Trophoblast cell (in vitro differentiated cells and primary cell): ENCODE measurements at regions not wholly inside any gene's neighbourhood (a gene's known extent, or its start where the extent isn't known, plus 50 kb on each side); places are given as distances from the start of the nearest gene placed in this dataset.

Source experiments
- DNase-seq, 2 donors: peaks; one replicate each; pipeline ENCODE4 v3.0.0-alpha.2; 2016
- H2AFZ ChIP-seq: 2 replicates; pipeline ENCODE4 v1.6.1; 2013; ENCODE audit warnings: low read length, moderate library complexity, mild to moderate bottlenecking; ENCODE audit not compliant: insufficient read depth, poor library complexity
- H2AK5ac ChIP-seq: 2 replicates; pipeline ENCODE4 v1.6.1; 2013; ENCODE audit warnings: mild to moderate bottlenecking, low read length
- H2BK120ac ChIP-seq: 2 replicates; pipeline ENCODE4 v1.6.1; 2013; ENCODE audit warnings: low read length, mild to moderate bottlenecking, moderate library complexity; ENCODE audit not compliant: insufficient read depth, poor library complexity
- H2BK12ac ChIP-seq: 2 replicates; pipeline ENCODE4 v1.6.1; 2013; ENCODE audit warnings: mild to moderate bottlenecking, low read length, moderate library complexity
- H2BK5ac ChIP-seq: 2 replicates; pipeline ENCODE4 v1.6.1; 2013; ENCODE audit warnings: low read length, low read depth, moderate library complexity, mild to moderate bottlenecking; ENCODE audit not compliant: poor library complexity
- H3K14ac ChIP-seq: 2 replicates; pipeline ENCODE4 v1.6.1; 2013; ENCODE audit warnings: mild to moderate bottlenecking, low read length
- H3K18ac ChIP-seq: 2 replicates; pipeline ENCODE4 v1.6.1; 2013; ENCODE audit warnings: mild to moderate bottlenecking, low read length
- H3K23ac ChIP-seq: 2 replicates; pipeline ENCODE4 v1.6.1; 2013; ENCODE audit warnings: low read length
- H3K27ac ChIP-seq: 2 replicates; pipeline ENCODE4 v1.5.1; 2013; ENCODE audit warnings: low read depth, mild to moderate bottlenecking, inconsistent platforms, low read length, moderate library complexity
- H3K27me3 ChIP-seq: 2 replicates; pipeline ENCODE4 v1.6.1; 2013; ENCODE audit warnings: inconsistent platforms, mild to moderate bottlenecking, low read length, moderate library complexity; ENCODE audit not compliant: insufficient read depth
- H3K36me3 ChIP-seq, 2 experiments: 1 replicate in 1 of 2; 2 replicates in 1 of 2; pipeline ENCODE4 v1.6.1; 2013; ENCODE audit warnings: low read length in 2 of 2, mild to moderate bottlenecking in 2 of 2, moderate library complexity in 1 of 2; ENCODE audit not compliant: insufficient read depth in 2 of 2, control insufficient read depth in 1 of 2
- H3K4ac ChIP-seq: 2 replicates; pipeline ENCODE4 v1.6.1; 2013; ENCODE audit warnings: low read depth, mild to moderate bottlenecking, low read length, moderate library complexity
- H3K4me1 ChIP-seq, 2 experiments: 1 replicate in 1 of 2; 2 replicates in 1 of 2; pipeline ENCODE4 v1.6.1; 2013; ENCODE audit warnings: low read length in 2 of 2, mild to moderate bottlenecking in 2 of 2, moderate library complexity in 1 of 2; ENCODE audit not compliant: insufficient read depth in 2 of 2, control insufficient read depth in 1 of 2
- H3K4me2 ChIP-seq: 2 replicates; pipeline ENCODE4 v1.6.1; 2013; ENCODE audit warnings: inconsistent platforms, mild to moderate bottlenecking, low read length, moderate library complexity
- H3K4me3 ChIP-seq: 2 replicates; pipeline ENCODE4 v1.5.1; 2013; ENCODE audit warnings: mild to moderate bottlenecking, low read depth, low read length, inconsistent platforms
- H3K79me1 ChIP-seq: one replicate; pipeline ENCODE4 v1.6.1; 2013; ENCODE audit warnings: low read length
- H3K79me2 ChIP-seq: 2 replicates; pipeline ENCODE4 v1.6.1; 2013; ENCODE audit warnings: low read length, mild to moderate bottlenecking; ENCODE audit not compliant: control insufficient read depth, insufficient read depth, poor library complexity
- H3K9ac ChIP-seq: 2 replicates; pipeline ENCODE4 v1.6.1; 2013; ENCODE audit warnings: mild to moderate bottlenecking, low read length
- H3K9me3 ChIP-seq: 2 replicates; pipeline ENCODE4 v1.6.1; 2013; ENCODE audit warnings: low read depth, mild to moderate bottlenecking, control low read depth, inconsistent platforms, low read length; ENCODE audit not compliant: insufficient read depth
- H4K12ac ChIP-seq: 2 replicates; pipeline ENCODE4 v1.6.1; 2013; ENCODE audit warnings: low read depth, mild to moderate bottlenecking, low read length, moderate library complexity
- H4K8ac ChIP-seq: 2 replicates; pipeline ENCODE4 v1.6.1; 2013; ENCODE audit warnings: low read depth, mild to moderate bottlenecking, low read length, moderate library complexity
- H4K91ac ChIP-seq: one replicate; pipeline ENCODE4 v1.6.1; 2013; ENCODE audit warnings: low read depth, mild to moderate bottlenecking, low read length, moderate library complexity
- WGBS: extraction: QIAGEN DNeasy Blood & Tissue Kit; methylation state at CpG from one replicate; pipeline ENCODE4 v1.1.7; 2013; ENCODE audit warnings: missing lambda C conversion rate; ENCODE audit not compliant: insufficient read length, insufficient coverage; ENCODE audit errors: extremely low coverage; 5-methylcytosine and 5-hydroxymethylcytosine counted together

DNA sequence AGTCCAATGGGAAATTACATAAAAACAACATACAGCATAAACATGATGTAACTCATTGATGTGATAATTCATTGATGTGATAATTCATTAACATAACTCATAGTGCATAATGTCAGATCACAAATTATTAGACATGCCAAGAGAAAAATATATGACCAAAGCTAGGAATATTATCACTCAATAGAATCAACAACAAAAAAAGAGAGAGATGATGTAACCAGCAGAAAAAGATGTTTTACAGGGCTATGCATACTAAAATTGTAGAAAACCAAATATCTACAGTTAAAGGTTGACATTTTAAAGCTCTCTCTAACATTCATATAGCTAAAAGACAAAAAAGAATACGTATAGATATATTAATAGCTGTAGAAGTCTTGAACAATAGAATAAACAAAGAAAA lies 1067.2 kb upstream of the ADGRB3 start:
- Histone ChIP-seq H3K4me1 (no peaks in the 10 kb centered on the region), H3K4me3 (no peak overlapping the region), H4K91ac (no peak overlapping the region), H2BK120ac (no peak overlapping the region), H3K18ac (no peak overlapping the region), H3K4ac (no peak overlapping the region), H4K12ac (no peak overlapping the region), H4K8ac (no peak overlapping the region), H3K79me2 (no peaks in the 10 kb centered on the region), H3K27ac (no peak overlapping the region), H2BK5ac (no peak overlapping the region), H3K4me2 (no peak overlapping the region), H3K9me3 (no peaks in the 10 kb centered on the region), H3K79me1 (no peaks in the 10 kb centered on the region), H3K27me3 (no peaks in the 10 kb centered on the region), H2AK5ac (no peak overlapping the region), H3K36me3 (no peaks in the 10 kb centered on the region), H2AFZ (no peak overlapping the region), H3K23ac (no peak overlapping the region), H3K9ac (no peak overlapping the region), H3K14ac (no peak overlapping the region), H2BK12ac (no peak overlapping the region)
- WGBS: no CpG with 5 or more reads among the region's 1 CpG
- DNase-seq: no peak

DNA sequence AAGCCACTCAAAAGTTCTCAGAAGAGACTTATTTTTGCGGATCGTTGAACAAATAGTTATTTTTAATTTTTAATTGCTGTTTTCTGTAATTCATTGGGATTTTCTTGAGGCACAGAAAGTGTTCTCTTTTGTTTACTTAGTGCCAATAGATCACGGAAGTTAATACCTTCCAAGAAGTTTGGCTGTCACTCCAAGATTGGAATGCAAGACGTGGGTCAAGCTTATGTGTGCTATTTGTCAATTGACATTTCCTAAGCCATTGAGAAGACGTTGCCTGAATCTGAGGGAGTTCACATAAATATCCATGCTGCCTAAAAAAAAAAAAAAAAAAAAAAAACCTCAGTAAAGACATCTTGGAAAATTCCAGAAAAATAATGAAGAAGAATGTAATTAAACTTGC lies 1071.4 kb upstream of the ADGRB3 start:
- no peak overlapping the region for H2BK12ac ChIP-seq
- H3K18ac ChIP-seq: no peak overlapping the region
- H3K79me1 ChIP-seq: no peaks in the 10 kb centered on the region
- no peak for DNase-seq
- H3K4ac ChIP-seq: no peak overlapping the region
- H3K23ac ChIP-seq: no peak overlapping the region
- H2AFZ ChIP-seq: no peak overlapping the region
- H4K12ac ChIP-seq: no peak overlapping the region
- no peaks in the 10 kb centered on the region for H3K36me3 ChIP-seq
- H3K14ac ChIP-seq: no peak overlapping the region
- WGBS: no CpG with 5 or more reads among the region's 5 CpGs
- no peak overlapping the region for H2BK120ac ChIP-seq
- no peaks in the 10 kb centered on the region for H3K9me3 ChIP-seq
- H3K27ac ChIP-seq: no peak overlapping the region
- no peak overlapping the region for H3K4me3 ChIP-seq
- H4K8ac ChIP-seq: no peak overlapping the region
- no peak overlapping the region for H2AK5ac ChIP-seq
- H2BK5ac ChIP-seq: no peak overlapping the region
- H4K91ac ChIP-seq: no peak overlapping the region
- H3K4me2 ChIP-seq: no peak overlapping the region
- H3K27me3 ChIP-seq: no peaks in the 10 kb centered on the region
- no peak overlapping the region for H3K9ac ChIP-seq
- no peaks in the 10 kb centered on the region for H3K4me1 ChIP-seq
- no peaks in the 10 kb centered on the region for H3K79me2 ChIP-seq

DNA sequence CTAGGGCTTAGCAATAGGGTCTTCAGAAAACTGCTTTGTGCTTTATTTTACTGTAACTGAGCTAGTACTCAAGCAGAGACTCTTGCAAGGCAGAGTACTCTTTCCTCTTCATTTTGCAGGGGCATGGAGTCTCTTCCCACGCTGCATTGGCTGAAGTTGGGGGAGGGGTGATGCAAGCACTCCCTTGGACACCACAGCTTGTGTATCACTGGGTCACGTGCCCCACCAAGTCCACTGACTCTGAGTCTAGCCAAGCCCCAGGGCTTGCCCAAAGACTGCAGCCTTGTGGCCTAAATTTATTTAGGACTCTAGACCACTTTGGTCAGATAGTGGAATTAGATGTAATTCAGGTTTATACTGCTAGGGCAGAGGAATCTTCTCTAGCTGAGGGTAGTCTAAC lies 1075.0 kb upstream of the ADGRB3 start:
- Histone ChIP-seq H3K4ac (no peak overlapping the region), H3K36me3 (no peaks in the 10 kb centered on the region), H3K4me2 (no peak overlapping the region), H4K91ac (no peak overlapping the region), H3K79me2 (no peaks in the 10 kb centered on the region), H3K79me1 (peaks cover 2% of the 10 kb centered on the region), H4K8ac (no peak overlapping the region), H3K27ac (no peak overlapping the region), H3K14ac (no peak overlapping the region), H2BK12ac (no peak overlapping the region), H3K23ac (no peak overlapping the region), H3K4me3 (no peak overlapping the region), H4K12ac (no peak overlapping the region), H3K9me3 (no peaks in the 10 kb centered on the region), H2AK5ac (no peak overlapping the region), H3K27me3 (no peaks in the 10 kb centered on the region), H3K18ac (no peak overlapping the region), H3K4me1 (no peaks in the 10 kb centered on the region), H2BK5ac (no peak overlapping the region), H2AFZ (no peak overlapping the region), H2BK120ac (no peak overlapping the region), H3K9ac (no peak overlapping the region)
- no CpG with 5 or more reads among the region's 2 CpGs for WGBS
- no peak for DNase-seq

GRCh38 chr6:67558985-67559384 lies 1076.1 kb upstream of the ADGRB3 start:
- Histone ChIP-seq H3K4ac (no peak overlapping the region), H4K12ac (no peak overlapping the region), H2BK12ac (no peak overlapping the region), H2BK120ac (no peak overlapping the region), H3K23ac (no peak overlapping the region), H3K4me2 (no peak overlapping the region), H2AFZ (no peak overlapping the region), H2AK5ac (no peak overlapping the region), H3K9ac (no peak overlapping the region), H3K4me3 (no peak overlapping the region), H4K8ac (no peak overlapping the region), H3K4me1 (no peaks in the 10 kb centered on the region), H3K14ac (no peak overlapping the region), H3K79me2 (no peaks in the 10 kb centered on the region), H3K18ac (no peak overlapping the region), H3K79me1 (peaks cover 2% of the 10 kb centered on the region), H2BK5ac (no peak overlapping the region), H3K36me3 (no peaks in the 10 kb centered on the region), H3K9me3 (no peaks in the 10 kb centered on the region), H3K27me3 (no peaks in the 10 kb centered on the region), H3K27ac (no peak overlapping the region), H4K91ac (no peak overlapping the region)
- DNase-seq: no peak
- WGBS: no CpG with 5 or more reads among the region's 1 CpG
